Mesenchymal stem cell (in vitro differentiated cells and primary cell): ENCODE measurements at regions not wholly inside any gene's neighbourhood (a gene's known extent, or its start where the extent isn't known, plus 50 kb on each side); places are given as distances from the start of the nearest gene placed in this dataset.

Experiments
- DNase-seq: peaks from one replicate; pipeline ENCODE4 v3.0.0-alpha.2; 2013
- H2AFZ ChIP-seq: one replicate; pipeline ENCODE4 v1.6.1; 2013; ENCODE audit warnings: low read depth, mild to moderate bottlenecking, control low read depth, inconsistent platforms, low read length, moderate library complexity
- H2AK5ac ChIP-seq: 2 replicates; pipeline ENCODE4 v1.6.1; 2013; ENCODE audit warnings: low read length, moderate library complexity, mild to moderate bottlenecking, inconsistent platforms; ENCODE audit not compliant: severe bottlenecking
- H2BK120ac ChIP-seq: one replicate; pipeline ENCODE4 v1.6.1; 2013; ENCODE audit warnings: low read depth, mild to moderate bottlenecking, inconsistent platforms, low read length, moderate library complexity
- H2BK12ac ChIP-seq, 2 experiments: one replicate each; pipeline ENCODE4 v1.6.1; 2013; ENCODE audit warnings: inconsistent platforms in 2 of 2, low read length in 2 of 2, mild to moderate bottlenecking in 2 of 2, moderate library complexity in 2 of 2, control low read depth in 1 of 2
- H2BK15ac ChIP-seq: one replicate; pipeline ENCODE4 v1.6.1; 2013; ENCODE audit warnings: mild to moderate bottlenecking, low read depth, inconsistent platforms; ENCODE audit not compliant: poor library complexity, severe bottlenecking
- H2BK5ac ChIP-seq: 2 replicates; pipeline ENCODE4 v1.6.1; 2013; ENCODE audit warnings: low read depth, mild to moderate bottlenecking, low read length, control low read depth, inconsistent platforms; ENCODE audit not compliant: poor library complexity, severe bottlenecking
- H3K14ac ChIP-seq, 2 experiments: one replicate each; pipeline ENCODE4 v1.6.1; 2013; ENCODE audit warnings: inconsistent platforms in 2 of 2, low read length in 2 of 2, control low read depth in 1 of 2, mild to moderate bottlenecking in 1 of 2, moderate library complexity in 1 of 2
- H3K18ac ChIP-seq, 2 experiments: one replicate each; pipeline ENCODE4 v1.6.1; 2013; ENCODE audit warnings: inconsistent platforms in 2 of 2, low read length in 2 of 2, control low read depth in 1 of 2, low read depth in 1 of 2, mild to moderate bottlenecking in 1 of 2
- H3K23ac ChIP-seq, 2 experiments: one replicate each; pipeline ENCODE4 v1.6.1; 2013; ENCODE audit warnings: inconsistent platforms in 2 of 2, low read length in 2 of 2, mild to moderate bottlenecking in 2 of 2, moderate library complexity in 2 of 2, control low read depth in 1 of 2
- H3K27ac ChIP-seq: 2 replicates; pipeline ENCODE4 v1.5.1; 2013; ENCODE audit warnings: mild to moderate bottlenecking, moderate library complexity, low read length, control low read depth, inconsistent platforms; ENCODE audit not compliant: poor library complexity, severe bottlenecking
- H3K27me3 ChIP-seq, 2 experiments: 2 replicates each; pipeline versions ENCODE4 v1.6.1 to v1.7.0; 2013; ENCODE audit warnings: low read length in 2 of 2, mild to moderate bottlenecking in 2 of 2, moderate library complexity in 2 of 2, control low read depth in 1 of 2, inconsistent platforms in 1 of 2; ENCODE audit not compliant: control insufficient read depth in 1 of 2, insufficient read depth in 1 of 2
- H3K36me3 ChIP-seq, 2 experiments: 2 replicates each; pipeline versions ENCODE4 v1.6.1 to v1.7.0; 2013; ENCODE audit warnings: low read length in 2 of 2, control low read depth in 1 of 2, inconsistent platforms in 1 of 2, low read depth in 1 of 2, mild to moderate bottlenecking in 1 of 2; ENCODE audit not compliant: insufficient read depth in 2 of 2, control insufficient read depth in 1 of 2
- H3K4ac ChIP-seq, 2 experiments: one replicate each; pipeline ENCODE4 v1.6.1; 2013; ENCODE audit warnings: inconsistent platforms in 2 of 2, low read length in 2 of 2, mild to moderate bottlenecking in 2 of 2, moderate library complexity in 2 of 2, control low read depth in 1 of 2, low read depth in 1 of 2
- H3K4me1 ChIP-seq: 2 replicates; pipeline ENCODE4 v1.6.1; 2013; ENCODE audit warnings: low read depth, low read length, control low read depth; ENCODE audit not compliant: control insufficient read depth, insufficient read depth
- H3K4me2 ChIP-seq: 2 replicates; pipeline ENCODE4 v1.6.1; 2013; ENCODE audit warnings: low read length, mild to moderate bottlenecking, inconsistent platforms; ENCODE audit not compliant: poor library complexity, severe bottlenecking
- H3K4me3 ChIP-seq, 2 experiments: 2 replicates each; pipeline versions ENCODE4 v1.5.1 to v1.7.0; 2013; ENCODE audit warnings: low read length in 2 of 2, mild to moderate bottlenecking in 2 of 2, control low read depth in 1 of 2, low read depth in 1 of 2; ENCODE audit not compliant: insufficient read depth in 1 of 2
- H3K79me1 ChIP-seq: replicated peaks from 2 replicates; pipeline ENCODE4 v1.6.1; 2013; ENCODE audit warnings: mild to moderate bottlenecking, control low read depth, low read length, inconsistent platforms; ENCODE audit not compliant: poor library complexity, severe bottlenecking
- H3K9ac ChIP-seq: 2 replicates; pipeline ENCODE4 v1.7.0; 2013; ENCODE audit warnings: mild to moderate bottlenecking, low read length, moderate library complexity
- H3K9me3 ChIP-seq: 2 replicates; pipeline ENCODE4 v1.7.0; 2013; ENCODE audit warnings: mild to moderate bottlenecking, low read length; ENCODE audit not compliant: control insufficient read depth
- H4K8ac ChIP-seq: one replicate; pipeline ENCODE4 v1.6.1; 2013; ENCODE audit warnings: inconsistent platforms, mild to moderate bottlenecking, low read length, moderate library complexity
- H4K91ac ChIP-seq: one replicate; pipeline ENCODE4 v1.6.1; 2013; ENCODE audit warnings: mild to moderate bottlenecking, low read length, inconsistent platforms
- WGBS: methylation state at CpG from one replicate; pipeline ENCODE4 v1.1.7; 2013; ENCODE audit warnings: mixed read lengths; 5-methylcytosine and 5-hydroxymethylcytosine counted together

DNA sequence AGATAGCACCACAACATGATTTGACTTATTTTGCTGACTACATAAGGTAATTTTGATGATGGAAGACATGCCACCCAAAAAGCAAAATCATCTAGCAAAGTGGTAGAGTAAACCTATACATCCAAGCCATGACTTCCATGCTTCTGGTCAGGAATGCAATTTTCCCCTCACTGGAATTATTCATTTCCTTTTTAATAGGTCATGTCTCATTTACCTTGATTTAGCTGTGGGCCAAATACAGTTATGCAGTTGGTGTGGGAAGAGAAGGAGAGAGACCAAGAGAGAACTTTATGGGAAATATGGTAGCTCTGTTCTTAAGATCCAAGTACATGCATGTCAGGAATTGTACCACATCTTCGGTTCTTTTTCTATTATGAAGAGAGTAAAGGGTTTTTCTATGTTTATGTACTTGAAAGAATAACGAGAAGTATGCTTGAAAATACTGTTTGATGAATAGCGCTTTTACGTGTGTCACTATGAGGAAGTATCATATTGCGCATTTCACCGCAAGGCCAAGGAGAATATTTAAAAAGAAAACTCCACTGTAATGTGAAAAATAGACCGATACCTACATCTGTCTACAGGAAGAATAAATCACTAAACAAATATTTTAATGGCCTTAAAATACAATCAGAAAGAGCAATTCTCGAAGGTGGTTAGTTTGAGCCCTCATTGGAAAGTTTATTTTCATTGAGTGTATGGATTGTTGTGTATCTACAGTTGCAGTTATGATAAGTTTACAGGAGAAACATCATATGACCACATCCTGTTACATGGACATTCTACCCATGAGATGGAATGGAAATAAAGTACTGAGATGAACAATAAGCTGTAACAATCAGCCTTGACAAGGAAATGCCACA, 134.0 kb downstream of the FOXD1 start:
- Histone ChIP-seq H2BK12ac (no peak overlapping the region), H2BK120ac (no peak overlapping the region), H3K27me3 (peaks cover 0 to 19% of the 10 kb centered on the region in 2 experiments), H3K14ac (no peak overlapping the region), H3K4me3 (no peak overlapping the region), H3K4ac (no peak overlapping the region), H3K18ac (no peak overlapping the region), H3K4me1 (peaks cover 24% of the 10 kb centered on the region), H2BK5ac (no peak overlapping the region), H3K4me2 (no peak overlapping the region), H2BK15ac (no peak overlapping the region), H4K91ac (no peak overlapping the region), H4K8ac (no peak overlapping the region), H2AK5ac (no peak overlapping the region), H3K9ac (no peak overlapping the region), H3K36me3 (no peaks in the 10 kb centered on the region), H2AFZ (no peak overlapping the region), H3K27ac (no peak overlapping the region), H3K9me3 (no peaks in the 10 kb centered on the region), H3K23ac (no peak overlapping the region), H3K79me1 (no peaks in the 10 kb centered on the region)
- WGBS: 98% methylated on average over 6 of the region's 8 CpGs
- DNase-seq: no peak

DNA sequence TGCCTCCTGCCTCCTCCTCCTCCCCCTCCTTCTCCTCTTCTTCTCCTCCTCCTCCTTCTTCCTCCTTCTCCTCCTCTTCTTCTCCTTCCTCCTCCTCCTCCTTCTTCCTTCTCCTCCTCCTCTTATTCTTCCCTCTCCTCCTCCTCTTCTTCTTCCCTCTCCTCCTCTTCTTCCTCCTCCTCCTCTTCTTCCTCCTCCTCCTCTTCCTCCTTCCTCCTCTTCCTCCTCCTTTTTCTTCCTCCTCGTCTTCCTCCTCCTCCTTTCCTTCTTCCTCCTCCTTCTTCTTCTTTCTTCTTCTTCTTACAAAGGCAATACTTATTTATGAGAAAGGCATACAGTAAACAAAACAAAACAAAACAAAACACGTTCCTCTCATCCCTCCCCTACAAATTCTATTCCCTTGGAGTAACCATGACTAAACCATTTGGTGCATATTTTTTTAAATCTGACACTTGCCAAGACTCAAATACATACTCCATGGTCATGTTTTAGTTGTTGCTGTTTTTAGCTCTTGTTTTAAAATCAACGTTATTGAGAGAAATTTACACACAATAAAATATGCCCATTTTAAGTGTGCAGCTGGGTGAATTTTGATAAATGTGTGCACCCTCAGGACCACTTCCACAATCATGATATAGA, 135.6 kb downstream of the FOXD1 start:
- Histone ChIP-seq H2AFZ (no peak overlapping the region), H3K27ac (peak overlapping the region; percentile 94), H3K23ac (no peak overlapping the region), H3K4me1 (peaks cover 24% of the 10 kb centered on the region), H3K9me3 (no peaks in the 10 kb centered on the region), H2BK5ac (no peak overlapping the region), H3K36me3 (no peaks in the 10 kb centered on the region), H2AK5ac (no peak overlapping the region), H3K4me3 (no peak overlapping the region), H3K18ac (no peak overlapping the region), H3K79me1 (no peaks in the 10 kb centered on the region), H2BK15ac (no peak overlapping the region), H4K8ac (no peak overlapping the region), H4K91ac (no peak overlapping the region), H3K27me3 (peaks cover 0 to 33% of the 10 kb centered on the region in 2 experiments), H2BK120ac (no peak overlapping the region), H3K14ac (no peak overlapping the region), H3K9ac (no peak overlapping the region), H2BK12ac (peak overlapping the region in 1 of 2 experiments; percentile 17), H3K4me2 (no peak overlapping the region), H3K4ac (no peak overlapping the region)
- 52% methylated on average over 2 of the region's 3 CpGs for WGBS
- DNase-seq: no peak

DNA sequence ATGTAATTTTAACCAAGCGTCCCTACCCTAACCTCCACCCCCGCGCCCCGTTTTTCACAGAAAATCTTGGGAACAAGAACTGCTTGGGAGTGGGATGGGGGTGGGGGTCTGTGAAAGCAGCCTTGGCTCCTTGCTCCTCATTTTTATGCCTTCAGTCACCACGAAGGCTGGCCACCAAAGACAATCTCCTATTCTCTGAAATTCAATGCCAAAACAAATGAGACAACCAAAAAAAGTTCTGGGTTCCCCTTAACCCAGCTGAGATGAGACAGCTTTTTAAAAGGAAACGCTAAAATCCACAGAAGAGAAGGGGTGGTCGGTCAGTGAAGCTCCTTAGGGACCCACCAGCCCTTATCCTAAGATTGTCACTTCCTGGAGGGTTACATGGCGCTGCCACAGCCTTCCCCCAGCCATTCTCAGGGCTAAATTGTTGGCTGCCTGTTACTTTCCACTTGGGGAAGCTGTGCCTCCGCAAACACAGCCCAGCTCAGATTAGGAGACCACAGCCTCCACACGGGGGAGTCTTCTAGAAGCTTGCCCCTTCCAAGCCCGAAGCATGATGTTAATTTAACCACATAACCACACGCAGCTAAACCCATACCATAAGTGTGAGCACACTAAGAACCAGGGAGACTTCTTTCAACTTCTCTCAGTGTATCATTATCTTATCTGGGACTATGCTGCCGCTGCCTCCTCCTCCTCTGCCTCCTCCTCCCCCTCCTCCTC, 136.3 kb downstream of the FOXD1 start:
- peak; percentile 93 for DNase-seq
- WGBS: 29% methylated on average over 9 of the region's 13 CpGs
- peak overlapping the region; percentile 40 for H2AK5ac ChIP-seq
- no peak overlapping the region for H3K14ac ChIP-seq
- peak overlapping the region; percentile 18 for H3K9ac ChIP-seq
- H3K79me1 ChIP-seq: no peaks in the 10 kb centered on the region
- peaks cover 0 to 40% of the 10 kb centered on the region in 2 experiments for H3K27me3 ChIP-seq
- no peak overlapping the region for H2BK120ac ChIP-seq
- peak overlapping the region; percentile 26 to 63 for H3K18ac ChIP-seq
- peaks cover 22% of the 10 kb centered on the region for H3K4me1 ChIP-seq
- H2BK12ac ChIP-seq: peak overlapping the region; percentile 17 to 40
- peak overlapping the region in 1 of 2 experiments; percentile 6 for H3K4ac ChIP-seq
- no peak overlapping the region for H3K23ac ChIP-seq
- H3K4me3 ChIP-seq: no peak overlapping the region
- H3K4me2 ChIP-seq: no peak overlapping the region
- peak overlapping the region; percentile 89 for H2BK5ac ChIP-seq
- H2BK15ac ChIP-seq: no peak overlapping the region
- H4K8ac ChIP-seq: no peak overlapping the region
- no peaks in the 10 kb centered on the region for H3K36me3 ChIP-seq
- no peaks in the 10 kb centered on the region for H3K9me3 ChIP-seq
- H3K27ac ChIP-seq: peak overlapping the region; percentile 94
- H2AFZ ChIP-seq: no peak overlapping the region
- H4K91ac ChIP-seq: no peak overlapping the region
